Effector memory CD8-positive, alpha-beta T cell (primary cell): ENCODE measurements at regions not wholly inside any gene's neighbourhood (a gene's known extent, or its start where the extent isn't known, plus 50 kb on each side); places are given as distances from the start of the nearest gene placed in this dataset.

ENCODE experiments used
- ATAC-seq: fragments of 150-1000 bp; cut with Tn5 transposase; replicated peaks from 2 replicates; pipeline ENCODE4 v1.10.0; 2021; ENCODE audit warnings: mild to moderate bottlenecking, moderate library complexity
- DNase-seq, 3 experiments: peaks; one replicate each; pipeline ENCODE4 v3.0.0; 2021
- H3K27ac Mint-ChIP-seq, 2 donors: one replicate each; pipeline ENCODE4 v1.8.0; 2022; ENCODE audit warnings: mild to moderate bottlenecking in 2 of 2, mixed read lengths in 2 of 2, moderate library complexity in 2 of 2
- H3K27me3 Mint-ChIP-seq, 2 donors: one replicate each; pipeline ENCODE4 v1.8.0; 2022; ENCODE audit warnings: mixed read lengths in 2 of 2
- H3K36me3 Mint-ChIP-seq: one replicate; pipeline ENCODE4 v1.8.0; 2022; ENCODE audit warnings: mild to moderate bottlenecking, moderate library complexity, mixed read lengths; ENCODE audit not compliant: insufficient read depth
- H3K4me1 Mint-ChIP-seq, 2 donors: one replicate each; pipeline ENCODE4 v1.8.0; 2022; ENCODE audit warnings: low read depth in 2 of 2, mixed read lengths in 2 of 2
- H3K4me3 Mint-ChIP-seq, 2 donors: one replicate each; pipeline ENCODE4 v1.8.0; 2022; ENCODE audit warnings: mild to moderate bottlenecking in 2 of 2, mixed read lengths in 2 of 2, moderate library complexity in 2 of 2
- H3K9me3 Mint-ChIP-seq, 2 donors: one replicate each; pipeline ENCODE4 v1.8.0; 2022; ENCODE audit warnings: mixed read lengths in 2 of 2

DNA sequence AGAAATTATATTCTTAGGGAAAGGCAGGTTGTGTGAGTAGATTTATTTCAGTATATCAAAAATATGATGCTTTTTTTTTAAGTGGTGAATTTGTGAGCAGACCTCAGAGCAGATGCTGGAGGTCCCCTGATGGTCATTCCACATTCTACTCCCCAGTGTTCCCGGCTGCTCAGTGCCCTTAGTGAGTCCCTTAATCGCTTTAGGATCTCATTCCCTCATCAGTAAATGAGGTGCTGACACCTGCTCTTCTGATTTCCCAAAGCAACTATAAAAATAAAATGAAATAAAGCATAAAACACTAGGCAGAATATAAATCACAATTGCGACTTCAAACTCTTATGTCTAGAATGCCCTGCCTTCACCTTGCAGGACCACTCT is 216.2 kb upstream of the TNP1 start:
- DNase-seq (no peak), ATAC-seq (no peak)
- Mint-ChIP-seq H3K27ac (no peak overlapping the region), H3K36me3 (no peaks in the 10 kb centered on the region), H3K9me3 (no peaks in the 10 kb centered on the region), H3K4me1 (no peaks in the 10 kb centered on the region), H3K27me3 (no peaks in the 10 kb centered on the region), H3K4me3 (no peak overlapping the region)

DNA sequence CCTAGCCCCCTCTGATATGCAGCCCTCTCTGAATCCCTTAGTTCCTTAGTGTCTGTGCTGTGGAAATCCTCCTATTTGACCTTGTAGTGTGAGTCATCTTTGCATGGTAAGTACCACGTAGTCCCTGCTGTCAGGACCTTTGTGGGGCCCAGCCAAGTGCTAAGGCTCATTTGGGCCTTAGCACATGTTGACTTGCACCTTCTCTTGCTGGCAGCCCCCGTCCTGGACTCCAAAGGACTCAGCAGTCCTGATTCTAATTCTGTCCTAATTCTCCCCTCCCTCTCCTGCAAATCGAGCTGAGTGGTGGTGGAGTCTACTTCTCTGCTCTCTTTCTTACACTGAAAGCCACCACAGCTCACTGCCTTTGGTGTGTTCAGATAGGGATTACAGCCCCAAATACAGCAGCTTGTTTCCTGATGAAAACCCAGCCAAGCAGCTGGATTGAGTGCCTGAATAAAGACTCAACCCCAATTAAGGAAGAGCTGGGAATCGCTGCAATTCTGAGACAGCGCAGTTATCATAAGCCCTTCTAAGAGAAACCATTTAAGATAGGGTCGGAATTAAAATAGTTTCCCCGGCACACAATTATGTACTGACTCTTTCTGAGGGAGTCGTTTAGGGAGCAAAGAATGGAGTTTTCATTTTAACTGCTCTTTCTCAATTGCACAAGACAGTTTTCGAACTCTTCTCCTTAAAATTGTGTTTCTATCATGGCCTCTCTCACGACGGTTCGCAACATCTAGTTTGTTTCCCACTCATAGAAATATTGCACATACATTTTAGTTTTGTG is 215.6 kb upstream of the TNP1 start:
- Mint-ChIP-seq H3K4me1 (no peaks in the 10 kb centered on the region), H3K9me3 (no peaks in the 10 kb centered on the region), H3K27me3 (no peaks in the 10 kb centered on the region), H3K36me3 (no peaks in the 10 kb centered on the region), H3K4me3 (no peak overlapping the region), H3K27ac (no peak overlapping the region)
- no peak for DNase-seq
- no peak for ATAC-seq

DNA sequence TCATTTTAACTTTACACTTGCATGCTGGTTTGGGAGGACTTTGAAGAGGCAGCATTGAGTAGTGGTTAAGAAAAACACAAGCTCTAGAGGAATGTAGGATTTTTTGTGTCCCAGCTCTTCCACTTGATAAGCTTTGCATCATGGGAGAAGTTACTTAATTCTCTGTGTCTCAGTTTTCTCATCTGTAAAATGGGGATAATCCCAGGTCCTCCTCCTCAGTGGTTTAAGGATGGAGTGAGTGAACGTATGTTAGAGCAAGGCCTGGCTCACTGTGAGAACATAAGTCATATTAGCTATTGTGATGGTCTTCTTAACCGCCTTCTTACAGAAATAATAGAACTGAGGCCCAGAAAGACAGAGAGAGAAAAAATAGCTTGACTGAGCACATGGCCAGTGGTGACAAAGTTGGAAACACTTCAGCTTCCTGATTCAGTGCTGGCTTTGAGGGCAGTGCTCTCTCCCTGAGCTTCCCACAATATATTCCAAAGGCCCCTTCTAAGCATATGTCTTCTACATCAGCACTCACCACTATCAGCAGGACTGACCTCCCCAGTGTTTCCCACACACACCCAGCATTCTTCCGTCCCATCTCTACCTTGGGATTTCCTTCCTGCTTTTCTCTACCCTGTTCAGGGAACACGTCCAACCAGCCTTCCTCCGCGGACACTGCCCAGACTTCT is 214.9 kb upstream of the TNP1 start:
- ATAC-seq (no peak), DNase-seq (no peak)
- Mint-ChIP-seq H3K36me3 (no peaks in the 10 kb centered on the region), H3K4me1 (no peaks in the 10 kb centered on the region), H3K27me3 (no peaks in the 10 kb centered on the region), H3K9me3 (no peaks in the 10 kb centered on the region), H3K4me3 (no peak overlapping the region), H3K27ac (no peak overlapping the region)

DNA sequence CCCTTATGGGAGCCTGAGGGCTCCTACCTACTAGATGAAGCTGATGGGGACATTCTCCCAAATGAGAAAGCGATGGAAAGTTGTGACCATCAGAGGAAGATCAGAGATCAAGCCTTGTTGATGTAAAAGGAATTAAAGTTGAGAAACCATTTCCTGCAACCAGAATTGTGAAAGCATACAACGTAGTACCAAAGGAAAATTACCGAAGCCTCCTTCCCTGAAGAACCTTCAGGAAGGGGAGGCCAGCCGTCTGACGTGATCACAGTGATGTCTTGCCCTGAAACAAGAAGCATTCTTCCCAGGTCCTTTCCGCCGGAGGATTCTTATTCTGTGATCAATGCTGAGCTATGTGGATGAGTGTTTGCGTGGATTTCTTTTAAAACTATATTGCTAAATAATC is 211.6 kb upstream of the TNP1 start:
- Mint-ChIP-seq H3K4me3 (no peak overlapping the region), H3K27me3 (no peaks in the 10 kb centered on the region), H3K9me3 (no peaks in the 10 kb centered on the region), H3K27ac (no peak overlapping the region), H3K4me1 (no peaks in the 10 kb centered on the region), H3K36me3 (no peaks in the 10 kb centered on the region)
- ATAC-seq (no peak), DNase-seq (no peak)

DNA sequence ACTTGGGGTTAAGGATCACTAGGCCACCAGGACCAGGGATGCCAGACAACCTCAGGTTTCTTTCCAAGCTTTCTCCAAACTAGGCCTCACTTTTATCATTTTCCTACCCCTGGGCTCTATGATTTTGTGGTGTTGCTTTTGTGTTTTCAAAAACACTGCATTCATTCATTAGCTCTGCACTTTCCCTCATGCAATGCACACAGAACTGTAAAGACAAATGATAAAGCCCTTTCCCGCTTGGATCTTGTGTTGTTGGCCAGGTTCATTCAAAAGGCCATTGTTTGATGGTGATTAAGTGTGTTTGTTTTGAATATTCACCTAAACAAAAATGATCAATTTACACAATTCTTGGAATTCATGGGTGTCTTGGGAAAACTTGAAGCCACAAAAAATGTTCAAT is 210.7 kb upstream of the TNP1 start:
- H3K9me3 Mint-ChIP-seq: no peaks in the 10 kb centered on the region
- no peak overlapping the region for H3K4me3 Mint-ChIP-seq
- no peaks in the 10 kb centered on the region for H3K27me3 Mint-ChIP-seq
- no peak for DNase-seq
- ATAC-seq: no peak
- H3K27ac Mint-ChIP-seq: no peak overlapping the region
- H3K4me1 Mint-ChIP-seq: no peaks in the 10 kb centered on the region
- H3K36me3 Mint-ChIP-seq: no peaks in the 10 kb centered on the region

DNA sequence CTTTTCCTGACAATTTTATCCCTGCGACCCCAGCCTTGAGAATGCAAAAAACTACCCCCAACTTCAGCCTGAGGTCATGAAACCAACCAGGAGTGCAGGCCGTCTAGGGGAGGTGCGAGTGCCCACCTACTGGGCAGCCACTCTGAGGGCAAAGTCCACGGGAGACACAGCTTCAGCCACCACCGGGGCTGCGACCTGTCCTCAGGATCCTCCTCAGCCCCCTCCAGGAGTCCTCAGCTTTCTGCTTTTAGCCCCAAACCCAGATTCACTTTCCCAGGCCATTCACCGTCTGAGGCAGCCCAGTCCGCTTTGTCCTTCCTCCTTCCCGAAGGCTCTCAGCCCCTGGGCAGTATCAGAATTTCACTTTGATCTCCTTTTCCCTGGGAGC is 210.2 kb upstream of the TNP1 start:
- H3K27me3 Mint-ChIP-seq: no peaks in the 10 kb centered on the region
- H3K4me3 Mint-ChIP-seq: no peak overlapping the region
- no peaks in the 10 kb centered on the region for H3K36me3 Mint-ChIP-seq
- H3K27ac Mint-ChIP-seq: no peak overlapping the region
- DNase-seq (no peak), ATAC-seq (no peak)
- no peaks in the 10 kb centered on the region for H3K4me1 Mint-ChIP-seq
- H3K9me3 Mint-ChIP-seq: no peaks in the 10 kb centered on the region

DNA sequence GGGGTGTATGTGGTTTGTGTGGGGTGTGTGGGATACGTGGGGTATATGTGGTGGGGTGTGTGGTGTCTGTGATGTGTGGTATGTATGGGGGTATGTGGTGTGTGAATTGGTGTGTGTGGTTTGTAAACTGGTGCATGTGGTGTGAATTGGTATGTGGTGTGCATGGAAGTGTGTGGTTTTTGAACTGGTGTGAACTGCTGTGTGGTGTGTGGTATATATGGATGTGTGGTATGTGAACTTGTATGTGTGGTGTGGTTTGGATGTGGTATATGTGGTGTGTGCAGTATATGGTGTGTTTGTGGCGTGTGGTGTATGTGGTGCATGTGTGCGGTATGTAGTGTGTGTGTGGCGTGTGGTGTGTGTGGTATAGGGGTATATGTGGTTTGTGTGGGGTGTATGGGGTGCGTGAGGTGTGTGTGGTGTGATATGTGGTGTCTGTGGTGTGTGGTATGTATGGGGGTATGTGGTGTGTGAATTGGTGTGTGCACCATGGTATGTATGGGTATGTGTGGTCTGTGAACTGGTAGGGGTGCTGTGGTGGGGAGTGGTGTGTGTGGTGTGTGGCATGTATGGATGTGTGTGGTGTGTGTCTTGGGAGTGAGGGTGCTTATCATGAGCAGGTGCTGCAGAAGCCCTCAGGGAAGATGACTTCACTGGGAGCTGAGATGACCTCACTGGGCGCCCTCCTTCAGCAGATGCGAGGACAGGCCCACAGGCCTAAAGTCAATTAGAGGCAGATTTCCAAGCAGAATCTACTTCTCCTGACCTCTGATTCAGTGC is 209.6 kb upstream of the TNP1 start:
- no peak for DNase-seq
- H3K4me3 Mint-ChIP-seq: no peak overlapping the region
- no peaks in the 10 kb centered on the region for H3K9me3 Mint-ChIP-seq
- ATAC-seq: no peak
- no peak overlapping the region for H3K27ac Mint-ChIP-seq
- H3K4me1 Mint-ChIP-seq: no peaks in the 10 kb centered on the region
- H3K27me3 Mint-ChIP-seq: no peaks in the 10 kb centered on the region
- no peaks in the 10 kb centered on the region for H3K36me3 Mint-ChIP-seq

DNA sequence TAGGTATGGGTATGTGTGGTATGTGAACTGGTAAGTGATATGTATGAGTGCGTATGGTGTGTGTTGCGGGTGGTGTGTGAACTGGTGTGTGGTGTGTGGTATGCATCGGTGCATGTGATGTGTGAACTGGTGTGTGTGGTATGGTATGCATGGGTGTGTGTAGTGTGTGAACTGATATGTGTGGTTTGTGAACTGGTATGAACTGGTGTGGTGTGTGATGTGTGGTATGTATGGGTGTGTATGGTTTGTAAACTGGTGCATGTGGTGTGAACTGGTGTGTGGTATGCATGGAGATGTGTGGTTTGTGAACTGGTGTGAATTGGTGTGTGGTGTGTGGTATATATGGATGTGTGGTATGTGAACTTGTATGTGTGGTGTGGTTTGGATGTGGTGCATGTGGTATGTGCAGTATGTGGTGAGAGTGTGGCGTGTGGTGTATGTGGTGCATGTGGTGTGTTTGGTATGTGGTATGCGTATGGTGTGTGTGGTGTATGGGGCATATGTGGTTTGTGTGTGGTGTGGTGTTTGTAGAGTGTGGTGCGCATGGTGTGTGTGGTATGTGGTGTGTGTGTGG is 208.9 kb upstream of the TNP1 start:
- no peak overlapping the region for H3K27ac Mint-ChIP-seq
- no peaks in the 10 kb centered on the region for H3K4me1 Mint-ChIP-seq
- no peak for ATAC-seq
- H3K4me3 Mint-ChIP-seq: no peak overlapping the region
- no peaks in the 10 kb centered on the region for H3K36me3 Mint-ChIP-seq
- no peaks in the 10 kb centered on the region for H3K27me3 Mint-ChIP-seq
- no peak for DNase-seq
- no peaks in the 10 kb centered on the region for H3K9me3 Mint-ChIP-seq

DNA sequence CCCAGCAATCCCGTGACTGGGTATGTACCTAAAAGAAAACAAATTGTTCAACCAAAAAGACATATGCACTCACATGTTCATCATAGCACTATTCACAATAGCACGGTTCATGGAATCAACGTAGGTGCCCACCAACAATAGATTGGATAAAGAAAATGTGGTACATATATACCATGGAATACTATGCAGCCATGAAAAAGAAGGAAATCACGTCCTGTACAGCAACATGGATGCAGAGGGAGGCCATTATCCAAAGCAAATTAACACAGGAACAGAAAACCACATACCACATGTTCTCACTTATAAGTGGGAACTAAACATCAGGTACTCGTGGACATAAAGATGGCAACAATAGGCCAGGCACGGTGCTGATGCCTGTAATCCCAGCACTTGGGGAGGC is 207.9 kb upstream of the TNP1 start:
- no peaks in the 10 kb centered on the region for H3K36me3 Mint-ChIP-seq
- no peak for ATAC-seq
- peaks cover 0 to 3% of the 10 kb centered on the region in 2 donors for H3K27me3 Mint-ChIP-seq
- no peaks in the 10 kb centered on the region for H3K9me3 Mint-ChIP-seq
- no peak for DNase-seq
- H3K27ac Mint-ChIP-seq: no peak overlapping the region
- no peak overlapping the region for H3K4me3 Mint-ChIP-seq
- no peaks in the 10 kb centered on the region for H3K4me1 Mint-ChIP-seq

DNA sequence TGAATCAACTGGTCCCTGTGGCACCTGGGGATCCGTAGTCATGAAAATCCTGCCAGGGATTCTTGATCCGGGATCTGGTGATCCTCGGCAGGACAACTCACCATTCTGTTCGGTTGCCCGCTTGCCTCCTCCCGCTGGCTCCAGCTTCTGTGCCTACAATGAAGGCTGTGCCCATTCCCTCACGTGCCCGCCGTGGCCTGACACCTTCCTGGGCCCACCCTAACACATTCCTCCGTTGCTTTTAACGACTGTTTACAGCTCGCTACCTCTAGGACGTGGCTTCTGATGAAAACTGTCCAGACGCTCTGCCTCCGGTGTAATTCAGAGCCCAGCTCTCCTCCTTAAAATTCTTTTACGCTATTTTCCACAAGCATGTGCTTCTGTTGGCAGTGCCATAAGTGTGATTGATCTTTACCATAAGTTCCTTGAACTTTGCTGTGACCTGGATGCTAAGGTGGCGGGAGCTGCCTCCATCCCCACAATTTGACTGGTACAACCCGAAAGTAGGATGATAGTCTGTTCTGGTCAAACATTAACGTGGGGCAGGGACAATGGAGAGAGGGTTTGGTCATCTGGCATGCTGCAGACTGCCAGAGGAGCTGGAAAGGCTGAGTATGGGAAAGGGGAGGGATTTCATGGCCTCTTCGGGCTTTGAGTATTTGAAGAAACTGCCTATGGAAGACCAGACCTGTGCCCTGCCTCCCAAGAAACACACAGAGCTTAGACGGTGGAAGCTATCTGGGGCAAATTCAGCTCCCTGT is 206.8 kb upstream of the TNP1 start:
- H3K4me3 Mint-ChIP-seq: no peak overlapping the region
- H3K27me3 Mint-ChIP-seq: peaks cover 0 to 7% of the 10 kb centered on the region in 2 donors
- H3K9me3 Mint-ChIP-seq: no peaks in the 10 kb centered on the region
- no peaks in the 10 kb centered on the region for H3K36me3 Mint-ChIP-seq
- no peak for ATAC-seq
- DNase-seq: no peak
- no peak overlapping the region for H3K27ac Mint-ChIP-seq
- H3K4me1 Mint-ChIP-seq: no peaks in the 10 kb centered on the region

DNA sequence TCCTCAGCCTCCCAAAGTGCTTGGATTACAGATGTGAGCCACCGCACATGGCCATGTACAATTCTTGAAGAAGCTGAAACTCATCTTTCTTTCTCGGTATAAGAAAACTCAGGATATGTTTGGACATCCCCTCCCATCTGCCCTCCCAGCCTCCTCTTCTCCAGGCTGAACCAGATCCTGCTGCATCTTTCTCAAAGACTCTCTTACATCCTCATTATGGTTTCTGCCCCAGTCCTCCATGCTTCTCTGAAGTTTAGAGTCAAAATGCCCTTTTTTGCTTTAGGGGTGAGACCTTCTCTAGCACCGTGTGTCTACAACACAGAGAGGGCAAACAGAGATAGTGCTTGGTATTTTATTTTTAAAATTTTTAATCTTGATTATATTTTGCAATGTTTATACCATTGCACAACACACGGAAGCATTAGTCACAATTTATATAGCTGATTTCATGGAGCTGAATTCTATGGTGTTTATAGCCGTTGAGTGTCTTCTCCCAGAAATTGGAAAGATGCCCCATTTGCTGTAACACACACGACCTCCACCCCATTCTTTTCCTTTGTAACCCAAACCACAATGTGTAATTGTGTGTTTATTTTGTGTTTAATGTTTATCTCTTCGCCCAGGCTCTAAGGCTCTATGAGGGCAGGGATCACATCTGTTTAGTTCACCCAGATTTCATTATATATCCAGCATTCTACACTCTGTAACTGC is 206.0 kb upstream of the TNP1 start:
- Mint-ChIP-seq H3K36me3 (no peaks in the 10 kb centered on the region), H3K4me3 (no peak overlapping the region), H3K4me1 (no peaks in the 10 kb centered on the region), H3K27ac (no peak overlapping the region), H3K9me3 (no peaks in the 10 kb centered on the region), H3K27me3 (peaks cover 0 to 7% of the 10 kb centered on the region in 2 donors)
- DNase-seq (no peak), ATAC-seq (no peak)

DNA sequence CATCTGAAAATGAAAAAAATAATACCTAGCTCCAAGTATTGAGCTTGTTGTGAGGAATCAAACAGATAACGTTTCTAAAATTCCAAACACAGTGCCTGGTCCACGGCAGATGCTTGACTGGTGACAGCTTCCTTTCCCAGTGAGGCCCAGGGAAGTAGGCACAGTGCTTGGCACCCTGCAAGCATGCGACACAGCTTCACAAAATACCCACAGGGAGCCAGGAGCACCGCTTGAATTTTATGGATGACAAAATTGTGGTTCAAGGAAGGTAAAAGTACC is 205.1 kb upstream of the TNP1 start:
- ATAC-seq (no peak), DNase-seq (no peak)
- H3K4me3 Mint-ChIP-seq: no peak overlapping the region
- H3K4me1 Mint-ChIP-seq: no peaks in the 10 kb centered on the region
- no peaks in the 10 kb centered on the region for H3K9me3 Mint-ChIP-seq
- H3K36me3 Mint-ChIP-seq: no peaks in the 10 kb centered on the region
- H3K27me3 Mint-ChIP-seq: peaks cover 0 to 7% of the 10 kb centered on the region in 2 donors
- no peak overlapping the region for H3K27ac Mint-ChIP-seq
